Fibroblast of lung (primary cell): ENCODE measurements at regions not wholly inside any gene's neighbourhood (a gene's known extent, or its start where the extent isn't known, plus 50 kb on each side); places are given as distances from the start of the nearest gene placed in this dataset.

Experiments
- CTCF ChIP-seq, 2 donors: IDR thresholded peaks in 1 of 2; conservative IDR thresholded peaks in 1 of 2; 1 replicate in 1 of 2; 2 replicates in 1 of 2; pipeline ENCODE4 v1.5.1; 2011 to 2012; ENCODE audit warnings: low read length in 2 of 2, control low read depth in 1 of 2, inconsistent platforms in 1 of 2, low read depth in 1 of 2, mild to moderate bottlenecking in 1 of 2
- EZH2 ChIP-seq: IDR thresholded peaks from 2 replicates; pipeline ENCODE4 v1.5.1; 2012; ENCODE audit warnings: low read length, control low read depth, mild to moderate bottlenecking; ENCODE audit errors: missing control alignments

GRCh38 chr2:151097128-151097527 is 164.5 kb downstream of the RBM43 start:
- no peak for TF ChIP-seq CTCF (conservative IDR thresholded peaks at IDR 0.05 in 1 of 2, IDR thresholded peaks at IDR 0.05 in 1 of 2; ENCODE audit: low read depth in 1 of 2, low read length in 2 of 2)
- no peak for TF ChIP-seq EZH2
